ENCODE measurements at regions not wholly inside any gene's neighbourhood (a gene's known extent, or its start where the extent isn't known, plus 50 kb on each side); places are given as distances from the start of the nearest gene placed in this dataset.
"Not testable (repeated sequence)": the region's sequence is repeated elsewhere in the genome, so short reads cannot be mapped to it uniquely, and the experiment has no call there.

- ATAC-seq (ENCODE audit: insufficient read depth, low FRiP score) (no peak), DNase-seq (no peak)
- no peak for TF ChIP-seq CTCF (IDR thresholded peaks at IDR 0.05; ENCODE audit: control extremely low read depth, extremely low read depth)
- Histone ChIP-seq H3K4me3 (no peak overlapping the region), H3K4me1 (ENCODE audit: control insufficient read depth in 5 of 5, insufficient read depth in 5 of 5, low read length in 5 of 5) (no peaks in the 10 kb centered on the region), H3K9me3 (ENCODE audit: control insufficient read depth in 4 of 4, insufficient read depth in 3 of 4, low read length in 3 of 4) (no peaks in the 10 kb centered on the region), H3K27ac (ENCODE audit: low read depth in 1 of 2, low read length in 1 of 2) (no peak overlapping the region), H3K27me3 (ENCODE audit: control insufficient read depth in 3 of 3, insufficient read depth in 3 of 3, low read length in 2 of 3) (no peaks in the 10 kb centered on the region), H3K36me3 (ENCODE audit: control insufficient read depth in 4 of 4, insufficient read depth in 4 of 4, low read length in 4 of 4) (no peaks in the 10 kb centered on the region), H3K9ac (ENCODE audit: insufficient read depth in 1 of 2, low read length in 2 of 2) (no peak overlapping the region)
- WGBS, 2 donors, result 27 to 54% methylated on average over 3 of the region's 3 CpGs
These were observed 228.6 kb upstream of the TACR3 start for GRCh38 chr4:103948244-103949018.

DNA sequence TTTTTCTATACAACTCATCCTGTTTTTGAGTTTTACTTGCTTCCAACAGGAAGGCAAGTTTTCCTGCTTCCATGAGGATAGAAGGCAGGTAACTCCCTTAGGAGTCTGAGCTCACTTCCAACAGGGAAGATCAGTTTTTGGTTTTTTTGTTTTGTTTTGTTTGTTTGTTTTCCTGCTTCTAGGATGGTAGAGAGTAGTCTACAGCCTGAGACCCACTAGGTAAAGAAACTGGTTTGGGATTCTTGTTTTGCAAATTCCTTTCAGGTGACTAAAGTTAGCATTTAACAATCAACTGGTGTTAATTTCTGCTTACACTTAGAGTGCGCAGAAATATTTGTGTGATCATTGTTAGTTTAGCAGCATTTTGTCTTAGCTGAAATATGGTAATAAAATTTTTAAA, 227.8 kb upstream of the TACR3 start:
- no peak for ATAC-seq (ENCODE audit: insufficient read depth, low FRiP score)
- H3K27me3 ChIP-seq (ENCODE audit: control insufficient read depth in 3 of 3, insufficient read depth in 3 of 3, low read length in 2 of 3), result no peaks in the 10 kb centered on the region

DNA sequence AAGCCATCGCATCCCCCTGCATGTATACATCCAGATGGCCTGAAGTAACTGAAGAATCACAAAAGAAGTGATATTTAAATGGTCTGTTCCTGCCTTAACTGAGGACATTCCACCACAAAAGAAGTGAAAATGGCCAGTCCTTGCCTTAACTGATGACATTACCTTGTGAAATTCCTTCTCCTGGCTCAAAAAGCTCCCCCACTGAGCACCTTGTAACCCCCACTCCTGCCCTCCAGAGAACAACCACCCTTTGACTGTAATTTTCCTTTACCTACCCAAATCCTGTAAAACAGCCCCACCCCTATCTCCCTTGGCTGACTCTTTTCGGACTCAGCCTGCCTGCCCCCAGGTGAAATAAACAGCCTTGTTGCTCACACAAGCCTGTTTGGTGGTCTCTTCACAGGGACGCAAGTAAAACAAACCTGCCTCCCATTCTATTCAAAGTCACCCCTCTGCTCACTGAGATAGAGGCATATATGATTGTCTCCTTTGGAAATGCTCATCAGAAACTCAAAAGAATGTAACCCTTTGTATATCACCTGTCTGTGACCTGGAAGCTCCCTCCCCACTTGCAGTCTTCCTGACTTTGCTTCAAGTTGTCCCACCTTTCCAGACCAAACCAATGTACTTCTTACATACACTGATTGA, 227.0 kb upstream of the TACR3 start:
- not testable (repeated sequence) for DNase-seq; H3K4me1 ChIP-seq (ENCODE audit: control insufficient read depth in 5 of 5, insufficient read depth in 5 of 5, low read length in 5 of 5); H3K9me3 ChIP-seq (ENCODE audit: control insufficient read depth in 4 of 4, insufficient read depth in 3 of 4, low read length in 3 of 4); H3K27ac ChIP-seq (ENCODE audit: low read depth in 1 of 2, low read length in 1 of 2); H3K9ac ChIP-seq (ENCODE audit: insufficient read depth in 1 of 2, low read length in 2 of 2); ATAC-seq (ENCODE audit: insufficient read depth, low FRiP score); H3K4me3 ChIP-seq; H3K36me3 ChIP-seq (ENCODE audit: control insufficient read depth in 4 of 4, insufficient read depth in 4 of 4, low read length in 4 of 4); H3K27me3 ChIP-seq (ENCODE audit: control insufficient read depth in 3 of 3, insufficient read depth in 3 of 3, low read length in 2 of 3)
- 56 to 68% methylated on average over 3 of the region's 3 CpGs for WGBS, 2 donors

More for the DNA sequence above, 227.8 kb upstream of the TACR3 start:
- H3K4me3 ChIP-seq, result no peak overlapping the region
- no peak for DNase-seq
- H3K9me3 ChIP-seq (ENCODE audit: control insufficient read depth in 4 of 4, insufficient read depth in 3 of 4, low read length in 3 of 4), result no peaks in the 10 kb centered on the region
- WGBS, 2 donors, result 53 to 63% methylated on average over 1 of the region's 1 CpG
- H3K36me3 ChIP-seq (ENCODE audit: control insufficient read depth in 4 of 4, insufficient read depth in 4 of 4, low read length in 4 of 4), result no peaks in the 10 kb centered on the region
- no peak overlapping the region for H3K9ac ChIP-seq (ENCODE audit: insufficient read depth in 1 of 2, low read length in 2 of 2)
- TF ChIP-seq CTCF (IDR thresholded peaks at IDR 0.05; ENCODE audit: control extremely low read depth, extremely low read depth), result no peak
- H3K4me1 ChIP-seq (ENCODE audit: control insufficient read depth in 5 of 5, insufficient read depth in 5 of 5, low read length in 5 of 5), result no peaks in the 10 kb centered on the region
- H3K27ac ChIP-seq (ENCODE audit: low read depth in 1 of 2, low read length in 1 of 2), result no peak overlapping the region

DNA sequence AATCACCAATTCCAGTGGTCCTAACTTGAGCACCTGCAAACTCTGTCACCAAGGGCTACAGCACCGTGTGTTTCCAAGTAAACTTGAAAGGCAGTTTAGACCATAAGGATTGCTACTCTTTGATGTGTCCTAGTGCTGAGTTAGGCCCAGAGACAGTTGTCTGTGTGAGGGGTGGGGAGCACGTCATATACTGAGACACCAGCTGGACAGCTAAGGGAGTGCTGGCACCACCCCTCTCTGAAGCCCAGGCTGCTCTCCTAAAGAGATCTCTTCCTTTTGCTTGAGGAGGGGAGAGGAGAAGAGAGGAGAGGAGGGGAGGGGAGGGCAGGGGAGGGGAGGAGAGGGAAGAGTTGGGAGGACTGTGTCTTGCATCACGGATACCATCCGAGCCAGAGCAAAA, 218.7 kb upstream of the TACR3 start:
- Histone ChIP-seq H3K36me3 (ENCODE audit: control insufficient read depth in 4 of 4, insufficient read depth in 4 of 4, low read length in 4 of 4) (no peaks in the 10 kb centered on the region), H3K9ac (ENCODE audit: insufficient read depth in 1 of 2, low read length in 2 of 2) (no peak overlapping the region), H3K27ac (ENCODE audit: low read depth in 1 of 2, low read length in 1 of 2) (no peak overlapping the region), H3K9me3 (ENCODE audit: control insufficient read depth in 4 of 4, insufficient read depth in 3 of 4, low read length in 3 of 4) (peaks cover 0 to 5% (median 0%) of the 10 kb centered on the region in 4 donors), H3K27me3 (ENCODE audit: control insufficient read depth in 3 of 3, insufficient read depth in 3 of 3, low read length in 2 of 3) (no peaks in the 10 kb centered on the region), H3K4me3 (no peak overlapping the region), H3K4me1 (ENCODE audit: control insufficient read depth in 5 of 5, insufficient read depth in 5 of 5, low read length in 5 of 5) (no peaks in the 10 kb centered on the region)
- ATAC-seq (ENCODE audit: insufficient read depth, low FRiP score) (no peak), DNase-seq (no peak)
- no peak for TF ChIP-seq CTCF (IDR thresholded peaks at IDR 0.05; ENCODE audit: control extremely low read depth, extremely low read depth)
- WGBS, 2 donors, result 89 to 91% methylated on average over 4 of the region's 4 CpGs
